ENCODE measurements at regions not wholly inside any gene's neighbourhood (a gene's known extent, or its start where the extent isn't known, plus 50 kb on each side); places are given as distances from the start of the nearest gene placed in this dataset.

- TF ChIP-seq CTCF (IDR thresholded peaks at IDR 0.05) (no peak), EZH2 (IDR thresholded peaks at IDR 0.05; ENCODE audit: borderline replicate concordance, insufficient read depth, low read depth, low read length, poor library complexity, severe bottlenecking) (no peak)
These were observed 83.8 kb upstream of the BCHE start for GRCh38 chr3:165920984-165921383.
